ENCODE measurements at regions not wholly inside any gene's neighbourhood (a gene's known extent, or its start where the extent isn't known, plus 50 kb on each side); places are given as distances from the start of the nearest gene placed in this dataset.

- no peaks in the 10 kb centered on the region for H3K36me3 ChIP-seq
- H3K27me3 ChIP-seq, result no peaks in the 10 kb centered on the region
- 76 to 82% methylated on average over 10 of the region's 10 CpGs for WGBS, 2 donors
- H3K4me1 ChIP-seq, result no peaks in the 10 kb centered on the region
- no peaks in the 10 kb centered on the region for H3K9me3 ChIP-seq
- no peak for DNase-seq
- TF ChIP-seq CTCF (IDR thresholded peaks at IDR 0.05) (no peak), POLR2A (IDR thresholded peaks at IDR 0.05) (no peak)
- H3K4me3 ChIP-seq (replicated peaks in 1 of 3), result no peak overlapping the region
- intact Hi-C loops (cut with DNase I), result no loop called here
- H3K27ac ChIP-seq, result no peak overlapping the region
These were observed 64.2 kb upstream of the FNDC3B start for GRCh38 chr3:171974986-171975837.

GRCh38 chr3:171976526-171976925 lies 62.9 kb upstream of the FNDC3B start:
- WGBS, 2 donors, result 73 to 83% methylated on average over 3 of the region's 3 CpGs

GRCh38 chr3:171977441-171977840 lies 61.9 kb upstream of the FNDC3B start:
- intact Hi-C loops (cut with DNase I), result no loop called here
- H3K27ac ChIP-seq, result no peak overlapping the region
- no peak for DNase-seq
- 91 to 96% methylated on average over 4 to 7 of the region's 7 CpGs for WGBS, 2 donors
- no peak overlapping the region for H3K4me3 ChIP-seq (replicated peaks in 1 of 3)
- no peaks in the 10 kb centered on the region for H3K27me3 ChIP-seq
- peaks cover 0 to 1% of the 10 kb centered on the region in 2 donors for H3K4me1 ChIP-seq
- no peaks in the 10 kb centered on the region for H3K9me3 ChIP-seq
- no peak for TF ChIP-seq POLR2A (IDR thresholded peaks at IDR 0.05)
- no peak for TF ChIP-seq CTCF (IDR thresholded peaks at IDR 0.05)
- no peaks in the 10 kb centered on the region for H3K36me3 ChIP-seq

More at GRCh38 chr3:171976526-171976925, 62.9 kb upstream of the FNDC3B start:
- no peak for DNase-seq
- intact Hi-C loops (cut with DNase I), result no loop called here
- H3K27me3 ChIP-seq, result no peaks in the 10 kb centered on the region
- H3K27ac ChIP-seq, result no peak overlapping the region
- no peaks in the 10 kb centered on the region for H3K4me1 ChIP-seq
- no peak overlapping the region for H3K4me3 ChIP-seq (replicated peaks in 1 of 3)
- no peaks in the 10 kb centered on the region for H3K36me3 ChIP-seq
- no peak for TF ChIP-seq CTCF (IDR thresholded peaks at IDR 0.05)
- TF ChIP-seq POLR2A (IDR thresholded peaks at IDR 0.05), result no peak
- no peaks in the 10 kb centered on the region for H3K9me3 ChIP-seq

- intact Hi-C loops (cut with DNase I), result no loop called here
These were observed 61.5 kb upstream of the FNDC3B start for GRCh38 chr3:171977860-171978259.

More at GRCh38 chr3:171977860-171978259, 61.5 kb upstream of the FNDC3B start:
- Histone ChIP-seq H3K27me3 (no peaks in the 10 kb centered on the region), H3K4me3 (replicated peaks in 1 of 3) (no peak overlapping the region), H3K36me3 (no peaks in the 10 kb centered on the region), H3K27ac (no peak overlapping the region), H3K9me3 (no peaks in the 10 kb centered on the region), H3K4me1 (peaks cover 0 to 5% of the 10 kb centered on the region in 2 donors)
- no peak for DNase-seq
- no peak for TF ChIP-seq CTCF (IDR thresholded peaks at IDR 0.05)
- no peak for TF ChIP-seq POLR2A (IDR thresholded peaks at IDR 0.05)
- 90 to 91% methylated on average over 2 of the region's 2 CpGs for WGBS, 2 donors

Measured in thyroid gland (tissue), 4 donors.